ENCODE measurements at regions not wholly inside any gene's neighbourhood (a gene's known extent, or its start where the extent isn't known, plus 50 kb on each side); places are given as distances from the start of the nearest gene placed in this dataset.

DNA sequence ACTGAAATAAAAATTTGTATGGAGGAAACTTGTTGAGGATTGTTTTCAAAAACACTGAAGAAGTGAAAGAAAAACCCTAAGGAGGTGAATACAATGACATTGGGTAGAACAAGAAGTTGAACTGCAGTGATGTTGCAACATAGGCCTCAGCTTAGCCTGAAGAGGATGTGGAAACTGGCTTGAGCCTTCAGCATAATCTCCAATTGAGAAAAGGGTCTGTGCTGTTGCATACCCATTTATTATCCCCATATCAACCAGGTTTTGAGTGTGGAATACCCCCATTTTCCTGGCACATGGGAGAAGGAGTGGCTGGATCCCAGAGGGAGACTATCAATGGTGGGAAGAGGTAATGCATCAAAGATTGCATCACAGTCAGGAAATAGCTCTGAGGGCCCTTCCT, 695.0 kb upstream of the HS3ST1 start:
- no peaks in the 10 kb centered on the region for H3F3A ChIP-seq (ENCODE audit: insufficient read depth, low read length, poor library complexity, severe bottlenecking)
- H3K79me2 ChIP-seq (replicated peaks; ENCODE audit: insufficient read depth, low read length), result no peaks in the 10 kb centered on the region
- no peak overlapping the region for H3K4me3 ChIP-seq (ENCODE audit: low read length)
- H3K4me2 ChIP-seq (ENCODE audit: low read length), result no peak overlapping the region
- H3K27ac ChIP-seq (ENCODE audit: low read length), result no peak overlapping the region
- no peaks in the 10 kb centered on the region for H3K9me2 ChIP-seq (ENCODE audit: insufficient read depth, low read length)
- H3K27me3 ChIP-seq (ENCODE audit: insufficient read depth, low read depth, low read length), result no peaks in the 10 kb centered on the region
- no peaks in the 10 kb centered on the region for H4K20me1 ChIP-seq (ENCODE audit: insufficient read depth)
- TF ChIP-seq, protein P1, sequence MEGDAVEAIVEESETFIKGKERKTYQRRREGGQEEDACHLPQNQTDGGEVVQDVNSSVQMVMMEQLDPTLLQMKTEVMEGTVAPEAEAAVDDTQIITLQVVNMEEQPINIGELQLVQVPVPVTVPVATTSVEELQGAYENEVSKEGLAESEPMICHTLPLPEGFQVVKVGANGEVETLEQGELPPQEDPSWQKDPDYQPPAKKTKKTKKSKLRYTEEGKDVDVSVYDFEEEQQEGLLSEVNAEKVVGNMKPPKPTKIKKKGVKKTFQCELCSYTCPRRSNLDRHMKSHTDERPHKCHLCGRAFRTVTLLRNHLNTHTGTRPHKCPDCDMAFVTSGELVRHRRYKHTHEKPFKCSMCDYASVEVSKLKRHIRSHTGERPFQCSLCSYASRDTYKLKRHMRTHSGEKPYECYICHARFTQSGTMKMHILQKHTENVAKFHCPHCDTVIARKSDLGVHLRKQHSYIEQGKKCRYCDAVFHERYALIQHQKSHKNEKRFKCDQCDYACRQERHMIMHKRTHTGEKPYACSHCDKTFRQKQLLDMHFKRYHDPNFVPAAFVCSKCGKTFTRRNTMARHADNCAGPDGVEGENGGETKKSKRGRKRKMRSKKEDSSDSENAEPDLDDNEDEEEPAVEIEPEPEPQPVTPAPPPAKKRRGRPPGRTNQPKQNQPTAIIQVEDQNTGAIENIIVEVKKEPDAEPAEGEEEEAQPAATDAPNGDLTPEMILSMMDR (IDR thresholded peaks at IDR 0.05; ENCODE audit: poor library complexity, severe bottlenecking), result no peak
- TF ChIP-seq EZH2 (IDR thresholded peaks at IDR 0.05; ENCODE audit: borderline replicate concordance, insufficient read depth, low read length, poor library complexity, severe bottlenecking) (no peak), SMC3 (conservative IDR thresholded peaks at IDR 0.05; ENCODE audit: poor library complexity) (no peak), MXI1 (conservative IDR thresholded peaks at IDR 0.05; ENCODE audit: poor library complexity, severe bottlenecking) (no peak), RAD21 (conservative IDR thresholded peaks at IDR 0.05) (no peak), EP300 (conservative IDR thresholded peaks at IDR 0.05; ENCODE audit: poor library complexity, severe bottlenecking) (no peak), POLR2AphosphoS5 (IDR thresholded peaks at IDR 0.05) (no peak), TAF1 (IDR thresholded peaks at IDR 0.05; ENCODE audit: low read depth) (no peak)
- TF ChIP-seq, protein P2, sequence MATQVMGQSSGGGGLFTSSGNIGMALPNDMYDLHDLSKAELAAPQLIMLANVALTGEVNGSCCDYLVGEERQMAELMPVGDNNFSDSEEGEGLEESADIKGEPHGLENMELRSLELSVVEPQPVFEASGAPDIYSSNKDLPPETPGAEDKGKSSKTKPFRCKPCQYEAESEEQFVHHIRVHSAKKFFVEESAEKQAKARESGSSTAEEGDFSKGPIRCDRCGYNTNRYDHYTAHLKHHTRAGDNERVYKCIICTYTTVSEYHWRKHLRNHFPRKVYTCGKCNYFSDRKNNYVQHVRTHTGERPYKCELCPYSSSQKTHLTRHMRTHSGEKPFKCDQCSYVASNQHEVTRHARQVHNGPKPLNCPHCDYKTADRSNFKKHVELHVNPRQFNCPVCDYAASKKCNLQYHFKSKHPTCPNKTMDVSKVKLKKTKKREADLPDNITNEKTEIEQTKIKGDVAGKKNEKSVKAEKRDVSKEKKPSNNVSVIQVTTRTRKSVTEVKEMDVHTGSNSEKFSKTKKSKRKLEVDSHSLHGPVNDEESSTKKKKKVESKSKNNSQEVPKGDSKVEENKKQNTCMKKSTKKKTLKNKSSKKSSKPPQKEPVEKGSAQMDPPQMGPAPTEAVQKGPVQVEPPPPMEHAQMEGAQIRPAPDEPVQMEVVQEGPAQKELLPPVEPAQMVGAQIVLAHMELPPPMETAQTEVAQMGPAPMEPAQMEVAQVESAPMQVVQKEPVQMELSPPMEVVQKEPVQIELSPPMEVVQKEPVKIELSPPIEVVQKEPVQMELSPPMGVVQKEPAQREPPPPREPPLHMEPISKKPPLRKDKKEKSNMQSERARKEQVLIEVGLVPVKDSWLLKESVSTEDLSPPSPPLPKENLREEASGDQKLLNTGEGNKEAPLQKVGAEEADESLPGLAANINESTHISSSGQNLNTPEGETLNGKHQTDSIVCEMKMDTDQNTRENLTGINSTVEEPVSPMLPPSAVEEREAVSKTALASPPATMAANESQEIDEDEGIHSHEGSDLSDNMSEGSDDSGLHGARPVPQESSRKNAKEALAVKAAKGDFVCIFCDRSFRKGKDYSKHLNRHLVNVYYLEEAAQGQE (IDR thresholded peaks at IDR 0.05; ENCODE audit: borderline replicate concordance), result no peak
- H3K9ac ChIP-seq (ENCODE audit: low read length), result no peak overlapping the region
- H3K36me3 ChIP-seq (ENCODE audit: insufficient read depth, low read length), result no peaks in the 10 kb centered on the region
- H3K9me3 ChIP-seq (ENCODE audit: low read length), result no peaks in the 10 kb centered on the region
- H2AFZ ChIP-seq (ENCODE audit: low read depth, low read length), result no peak overlapping the region

DNA sequence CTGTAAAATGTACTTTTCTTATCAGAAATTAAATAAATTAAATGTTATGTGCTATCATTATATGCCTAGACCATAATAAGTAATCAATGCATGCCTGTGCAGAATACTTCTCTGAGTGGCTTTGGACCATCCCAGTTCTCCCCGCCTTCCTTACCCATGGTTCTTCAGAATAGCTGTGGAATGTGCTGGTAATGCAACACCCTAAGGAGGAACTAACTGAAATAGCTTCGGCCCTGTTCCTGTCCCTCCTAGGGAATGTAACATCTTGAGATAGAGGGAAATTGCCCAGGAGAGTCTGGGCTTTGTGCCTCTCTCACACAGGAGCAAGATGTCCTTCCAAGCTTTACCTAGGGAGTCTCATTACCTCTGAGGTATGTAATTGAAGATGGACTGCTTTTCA, 693.6 kb upstream of the HS3ST1 start:
- Histone ChIP-seq H3K27me3 (ENCODE audit: insufficient read depth, low read depth, low read length) (no peaks in the 10 kb centered on the region), H3K9ac (ENCODE audit: low read length) (no peak overlapping the region), H3K9me2 (ENCODE audit: insufficient read depth, low read length) (no peaks in the 10 kb centered on the region), H3K4me2 (ENCODE audit: low read length) (no peak overlapping the region), H3K27ac (ENCODE audit: low read length) (no peak overlapping the region), H3F3A (ENCODE audit: insufficient read depth, low read length, poor library complexity, severe bottlenecking) (no peaks in the 10 kb centered on the region), H2AFZ (ENCODE audit: low read depth, low read length) (no peak overlapping the region), H4K20me1 (ENCODE audit: insufficient read depth) (no peaks in the 10 kb centered on the region), H3K79me2 (replicated peaks; ENCODE audit: insufficient read depth, low read length) (no peaks in the 10 kb centered on the region), H3K9me3 (ENCODE audit: low read length) (no peaks in the 10 kb centered on the region), H3K36me3 (ENCODE audit: insufficient read depth, low read length) (no peaks in the 10 kb centered on the region), H3K4me3 (ENCODE audit: low read length) (no peak overlapping the region)
- TF ChIP-seq TAF1 (IDR thresholded peaks at IDR 0.05; ENCODE audit: low read depth) (no peak), RAD21 (conservative IDR thresholded peaks at IDR 0.05) (no peak), POLR2AphosphoS5 (IDR thresholded peaks at IDR 0.05) (no peak), MXI1 (conservative IDR thresholded peaks at IDR 0.05; ENCODE audit: poor library complexity, severe bottlenecking) (no peak)
- TF ChIP-seq, protein P1 (IDR thresholded peaks at IDR 0.05; ENCODE audit: poor library complexity, severe bottlenecking), result no peak
- TF ChIP-seq, protein P2 (IDR thresholded peaks at IDR 0.05; ENCODE audit: borderline replicate concordance), result no peak
